ENCODE measurements at regions not wholly inside any gene's neighbourhood (a gene's known extent, or its start where the extent isn't known, plus 50 kb on each side); places are given as distances from the start of the nearest gene placed in this dataset.

DNA sequence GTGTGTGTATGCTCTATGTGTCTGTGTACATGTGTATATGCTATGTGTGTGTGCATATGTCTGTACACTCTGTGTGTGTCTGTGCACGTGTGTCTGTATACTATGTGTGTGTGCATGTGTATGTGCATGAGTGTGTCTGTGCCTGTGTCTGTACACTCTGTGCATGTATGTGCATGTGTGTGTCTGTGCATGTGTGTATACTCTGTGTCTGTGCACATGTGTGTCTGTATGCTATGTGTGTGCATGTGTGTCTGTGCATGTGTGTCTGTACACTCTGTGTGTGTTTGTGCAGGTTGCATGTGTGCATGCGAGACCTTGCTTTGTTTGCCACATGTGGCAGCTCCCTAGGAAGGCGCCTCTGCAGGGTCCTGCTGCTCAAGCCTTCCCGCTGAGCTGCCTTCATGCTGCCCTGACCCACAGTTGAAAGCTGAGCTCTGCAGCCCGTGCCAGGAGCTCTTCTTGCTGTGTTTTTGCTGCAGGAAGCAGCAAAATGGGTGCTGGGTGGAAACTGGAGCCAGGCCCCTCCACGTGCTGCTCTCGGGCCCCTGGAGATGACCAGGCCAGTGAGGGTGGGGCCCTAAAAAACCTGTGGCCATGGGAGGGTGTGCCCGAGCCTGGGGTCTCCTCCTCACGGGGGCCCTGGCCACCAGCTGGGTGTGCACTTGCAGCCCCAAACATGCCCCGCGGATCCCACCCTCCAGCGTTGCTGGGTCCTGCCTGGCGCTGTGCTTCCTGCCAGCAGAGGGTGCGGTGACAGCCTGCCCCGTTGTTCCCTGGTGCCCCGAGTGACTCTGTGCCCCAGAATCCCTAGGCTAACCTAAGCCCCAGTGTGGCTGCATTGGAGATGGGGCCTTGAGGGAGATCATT is 109.1 kb downstream of the DACT2 start:
- no peak for DNase-seq

DNA sequence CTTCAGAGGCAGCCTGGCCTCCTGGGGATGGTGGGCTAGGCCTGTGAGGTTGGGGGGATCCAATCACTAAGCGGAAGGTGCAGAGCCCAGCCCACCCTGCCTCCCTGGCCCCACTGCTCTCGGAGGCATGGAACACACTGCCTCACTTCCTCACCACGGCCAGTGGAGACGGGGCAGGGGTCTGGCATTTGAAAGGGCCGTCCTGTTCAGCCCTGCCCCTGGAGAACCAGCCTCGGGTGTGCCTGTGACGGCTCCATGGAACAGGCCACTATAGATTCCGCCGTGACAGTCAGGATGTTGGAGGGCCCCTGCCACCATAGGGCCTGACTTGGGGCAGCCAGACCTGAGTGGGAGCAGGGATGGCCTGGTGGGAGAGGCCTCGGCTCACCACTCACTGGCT is 110.2 kb downstream of the DACT2 start:
- no peak for DNase-seq

DNA sequence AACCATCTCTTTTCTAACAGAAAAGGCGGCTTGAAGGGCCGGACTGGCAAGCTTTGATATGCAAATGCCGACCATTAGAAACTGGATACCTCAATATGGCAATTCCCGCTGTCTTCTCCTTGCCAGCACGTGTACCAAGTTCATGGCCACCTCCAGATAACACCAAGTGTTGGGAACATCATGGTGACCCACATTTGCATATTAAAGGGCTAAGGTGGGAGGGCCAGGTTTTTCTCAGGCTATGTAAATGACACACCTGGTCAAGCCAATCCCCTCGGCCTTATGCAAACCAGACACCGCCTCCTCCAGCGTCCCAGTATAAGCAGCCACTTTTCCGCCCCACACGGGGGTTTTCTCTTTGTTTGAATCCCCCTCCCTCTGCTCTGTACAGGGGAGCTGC is 110.7 kb downstream of the DACT2 start:
- DNase-seq, result no peak

DNA sequence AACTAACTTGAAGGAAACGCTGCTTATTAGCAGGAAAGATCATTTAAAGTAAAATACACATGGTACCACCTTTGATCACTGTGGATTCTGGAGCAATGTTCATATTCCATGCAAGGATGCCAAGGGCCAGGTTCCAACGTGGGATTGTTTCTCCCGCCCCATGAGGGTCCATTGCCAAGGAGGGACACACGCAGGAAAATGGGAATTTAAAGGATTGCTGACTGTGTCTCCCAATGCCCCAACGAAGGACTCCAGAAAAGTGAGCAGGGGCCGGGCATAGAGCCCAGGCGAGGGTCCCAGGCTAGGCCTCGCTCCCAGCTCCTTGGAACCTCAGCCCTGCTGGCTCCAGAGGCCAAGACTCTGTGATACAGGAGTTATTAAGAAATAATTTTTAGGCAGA is 111.2 kb downstream of the DACT2 start:
- no peak for DNase-seq

DNA sequence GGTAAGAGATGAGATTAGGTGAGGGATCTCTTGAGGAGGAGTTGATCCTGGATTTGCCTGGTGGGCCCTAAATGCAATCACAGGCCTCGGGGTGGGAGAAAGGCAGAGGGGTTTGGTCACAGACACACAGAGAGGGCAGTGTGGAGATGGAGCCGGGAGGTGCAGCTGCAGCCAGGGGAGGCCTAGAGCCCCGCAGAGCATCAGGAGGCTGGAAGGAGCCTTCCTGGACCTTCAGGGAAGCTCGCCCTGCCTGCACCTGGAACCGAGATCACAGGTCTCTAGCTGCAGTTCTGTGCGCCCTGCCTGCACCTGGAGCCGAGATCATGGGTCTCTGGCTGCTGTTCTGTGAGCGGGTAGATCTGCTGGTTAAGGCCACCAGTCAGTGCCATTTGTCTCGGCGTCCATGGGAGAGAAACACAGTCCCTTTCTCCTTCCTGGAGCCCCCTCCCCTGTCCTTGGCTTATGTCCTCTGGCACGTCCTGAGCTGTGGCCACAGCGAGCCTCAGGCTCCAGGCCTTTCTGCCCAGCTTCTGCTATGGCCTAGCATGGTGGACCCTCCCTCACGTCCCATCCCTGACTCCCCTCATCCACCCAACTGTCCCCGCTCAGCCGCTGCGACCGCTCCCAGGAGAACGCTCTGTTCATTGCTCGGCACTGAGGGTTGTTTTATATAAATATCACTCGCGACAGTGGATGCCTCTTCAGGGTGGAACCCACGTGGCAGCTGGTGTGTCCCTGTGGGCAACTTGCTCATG is 112.0 kb downstream of the DACT2 start:
- no peak for DNase-seq

DNA sequence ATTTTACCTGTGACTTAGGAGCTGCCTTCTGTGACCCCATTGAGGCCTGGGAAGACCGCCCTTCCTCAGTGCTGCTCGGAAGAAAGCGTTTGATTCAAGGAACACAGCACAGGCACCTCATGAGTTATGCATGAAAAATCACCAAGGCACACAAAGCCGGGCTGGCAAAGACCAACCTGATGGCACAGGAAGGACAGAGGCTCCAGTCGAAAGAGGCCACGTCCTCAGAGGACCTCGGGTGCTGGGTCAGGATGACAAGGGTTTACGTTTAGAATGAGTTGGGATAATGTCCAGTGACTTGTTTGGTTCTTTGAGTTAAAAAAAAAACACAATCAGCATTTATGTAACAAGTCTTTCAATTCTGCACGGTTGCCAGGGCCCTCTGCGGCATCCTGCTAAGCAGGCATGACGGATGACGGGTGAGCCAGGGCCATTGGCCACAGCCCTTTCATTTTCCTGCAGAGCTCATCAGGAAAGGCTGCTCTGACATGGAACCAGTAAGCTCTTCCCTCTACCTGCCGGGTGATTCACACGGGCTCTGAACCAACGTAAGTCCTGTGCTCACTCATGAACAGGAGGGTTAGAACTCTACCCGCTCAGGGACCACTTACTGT is 112.8 kb downstream of the DACT2 start:
- DNase-seq, result no peak

- no peak for DNase-seq
Measured at GRCh38 chr6:168206186-168206585, 113.4 kb downstream of the DACT2 start.

GRCh38 chr6:168201799-168202198 is 117.8 kb downstream of the DACT2 start:
- DNase-seq, result no peak

- DNase-seq, result no peak
Measured at GRCh38 chr6:168201383-168201782, 118.2 kb downstream of the DACT2 start.

GRCh38 chr6:168200571-168201134 is 118.9 kb downstream of the DACT2 start:
- DNase-seq, result no peak

GRCh38 chr6:168198302-168199180 is 119.5 kb upstream of the FRMD1 start:
- DNase-seq, result no peak

GRCh38 chr6:168197636-168198301 is 118.8 kb upstream of the FRMD1 start:
- no peak for DNase-seq

DNA sequence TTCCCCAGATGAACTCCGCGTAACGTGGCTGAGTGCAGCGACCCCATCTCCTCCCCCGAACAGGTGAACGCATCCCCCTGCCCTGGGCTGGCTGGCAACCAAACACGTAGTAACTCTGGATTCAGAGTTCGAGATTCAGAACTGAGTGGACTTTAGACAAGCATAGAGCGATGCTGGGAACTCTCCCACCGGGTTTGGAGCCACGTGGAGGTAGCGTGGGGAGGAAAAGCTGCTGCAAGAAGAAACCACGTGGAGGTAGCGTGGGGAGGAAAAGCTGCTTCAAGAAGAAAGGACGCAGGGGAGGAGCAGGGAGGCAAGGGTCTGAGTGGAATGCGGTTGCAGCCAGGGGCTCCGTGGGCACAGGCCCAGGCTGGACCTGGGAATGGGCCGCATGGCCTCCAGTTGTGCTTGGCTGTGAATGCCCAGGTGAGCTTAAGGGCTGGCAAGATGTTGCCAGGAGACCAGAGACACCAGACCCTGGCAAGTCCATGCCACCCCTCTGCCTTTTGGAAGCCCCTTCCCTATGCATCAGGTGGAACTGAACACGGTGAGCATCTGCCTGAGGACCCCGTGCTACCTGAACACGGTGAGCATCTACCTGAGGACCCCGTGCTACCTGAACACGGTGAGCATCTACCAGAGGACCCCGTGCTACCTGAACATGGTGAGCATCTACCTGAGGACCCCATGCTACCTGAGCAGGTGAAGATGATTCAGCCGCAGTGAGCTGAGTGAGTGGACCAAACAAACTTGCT is 118.0 kb upstream of the FRMD1 start:
- no peak for DNase-seq

- no peak for DNase-seq
Measured at GRCh38 chr6:168196385-168196860, 117.4 kb upstream of the FRMD1 start.

DNA sequence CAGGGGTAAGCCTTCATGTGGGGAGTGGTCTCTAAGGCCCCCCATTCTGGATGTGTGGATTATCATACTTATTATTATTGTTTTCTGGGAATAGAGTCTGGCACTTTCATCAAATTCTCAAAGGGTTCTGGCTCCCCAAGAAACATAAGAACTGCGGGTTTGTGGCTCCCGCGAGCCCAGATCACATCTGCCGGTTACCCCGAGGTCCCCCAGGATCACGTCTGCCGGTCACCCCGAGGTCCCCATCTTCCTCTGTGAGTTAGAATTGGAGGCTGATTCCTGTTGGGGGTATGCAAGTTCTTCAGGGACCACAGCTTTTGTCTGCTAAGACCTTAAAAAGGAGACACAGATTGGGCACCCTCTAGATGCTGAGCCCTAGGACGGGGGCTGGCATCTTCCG is 116.7 kb upstream of the FRMD1 start:
- DNase-seq, result no peak

DNA sequence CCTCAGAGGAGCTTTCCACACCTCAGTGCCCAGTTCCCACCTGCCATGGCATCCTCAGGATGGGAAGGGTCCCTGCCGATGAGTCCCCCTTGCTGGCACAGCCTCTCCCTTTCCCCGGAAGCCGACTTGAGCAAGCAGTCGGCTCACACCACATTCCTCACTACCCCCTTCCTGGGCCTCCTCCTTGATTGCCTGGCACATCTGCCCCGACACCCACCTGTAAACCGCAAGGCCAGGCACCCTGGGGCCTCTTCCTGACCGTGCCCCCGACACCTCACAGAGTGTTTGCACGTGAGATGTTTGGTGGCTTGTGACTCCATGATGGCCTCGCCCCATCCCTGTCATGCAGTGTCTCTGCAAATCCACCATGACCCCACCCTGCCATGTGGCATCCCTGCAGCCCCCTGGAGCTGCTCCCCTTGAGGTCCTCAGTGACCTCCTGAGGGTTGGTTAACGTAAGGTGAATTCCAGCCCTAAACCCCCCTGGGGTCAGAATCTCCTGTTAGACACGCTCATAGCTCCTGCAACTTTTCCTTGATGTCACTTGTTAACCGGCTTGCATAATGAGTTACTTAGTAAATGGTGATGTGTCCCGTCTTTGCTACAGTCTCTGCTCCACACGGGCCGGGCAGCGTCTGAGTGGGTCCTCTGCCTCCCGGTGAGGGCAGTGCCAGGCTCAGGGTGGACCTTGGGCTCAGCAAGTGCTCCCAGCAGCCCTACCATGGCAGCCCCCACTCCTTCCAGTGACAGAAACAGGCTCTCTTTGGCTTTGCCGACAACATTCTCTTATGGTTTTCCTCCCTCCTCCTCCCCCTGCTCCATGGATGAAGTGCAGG is 115.9 kb upstream of the FRMD1 start:
- DNase-seq, result no peak

- DNase-seq, result no peak
Measured at GRCh38 chr6:168193816-168194721, 115.1 kb upstream of the FRMD1 start.

DNA sequence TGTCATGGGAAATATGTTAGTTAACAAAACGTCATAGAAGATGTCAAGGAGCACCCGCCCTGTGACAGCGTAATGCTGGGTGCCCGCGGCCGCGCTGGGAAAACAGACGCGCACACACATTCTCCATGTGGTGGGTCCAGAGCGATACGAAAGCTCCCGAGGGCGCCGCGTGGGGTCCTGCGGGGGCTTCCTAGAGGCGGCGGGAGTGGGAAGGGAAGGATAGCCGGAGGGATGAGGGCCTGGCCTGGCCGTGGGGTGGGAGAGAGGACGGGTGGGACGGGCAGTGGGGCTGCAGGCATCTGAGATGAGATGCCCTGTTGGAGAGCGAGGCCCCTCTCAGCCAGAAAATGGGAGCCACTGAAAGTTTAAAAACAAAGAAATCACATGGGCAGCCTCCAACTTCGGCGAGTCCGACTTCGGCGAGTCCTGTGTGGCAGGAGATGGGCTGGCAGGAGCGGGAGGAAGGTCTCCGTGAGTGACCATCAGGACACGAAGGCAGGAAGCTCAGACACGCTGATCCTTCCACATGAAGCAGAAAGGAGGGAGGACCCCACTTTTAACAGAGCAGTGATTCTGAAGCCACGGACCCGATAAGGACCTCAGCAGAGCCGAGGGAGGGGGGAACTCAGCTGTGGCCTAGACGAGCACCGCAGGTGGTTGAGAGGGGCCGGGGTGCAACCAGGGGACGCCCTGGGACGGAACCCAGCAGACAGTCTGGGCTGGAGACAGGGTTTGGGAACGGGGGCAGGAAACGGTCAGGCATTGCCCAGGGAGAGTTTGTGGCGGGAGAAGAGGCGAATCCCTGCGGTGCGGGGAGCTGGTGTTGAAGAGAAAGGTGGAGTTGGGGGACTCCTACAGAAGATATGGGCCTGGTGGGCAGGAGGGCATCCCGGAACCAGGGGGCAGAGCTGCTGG is 114.1 kb upstream of the FRMD1 start:
- no peak for DNase-seq
